Mucosa of descending colon (tissue), 3 donors: ENCODE measurements at regions not wholly inside any gene's neighbourhood (a gene's known extent, or its start where the extent isn't known, plus 50 kb on each side); places are given as distances from the start of the nearest gene placed in this dataset.

Experiments used
- ATAC-seq: fragments of 200-7000 bp; cut with Tn5 transposase; one replicate; pipeline ENCODE4 v1.9.1; 2020; ENCODE audit warnings: mild to moderate bottlenecking, moderate library complexity
- DNase-seq, 3 donors: peaks; one replicate each; pipeline ENCODE4 v3.0.0-alpha.2; 2020
- H3K36me3 ChIP-seq: fragments of 200-600 bp; one replicate; pipeline ENCODE4 v1.8.0; 2021; ENCODE audit warnings: low read depth, mild to moderate bottlenecking
- H3K4me1 ChIP-seq: fragments of 200-600 bp; one replicate; pipeline ENCODE4 v1.8.0; 2021; ENCODE audit warnings: low read depth, mild to moderate bottlenecking
- H3K4me3 ChIP-seq: fragments of 200-600 bp; one replicate; pipeline ENCODE4 v1.8.0; 2021; ENCODE audit warnings: mild to moderate bottlenecking
- H3K9me3 ChIP-seq: fragments of 200-600 bp; one replicate; pipeline ENCODE4 v1.8.0; 2021; ENCODE audit warnings: mild to moderate bottlenecking
- intact Hi-C, 2 donors: fragments of 100-400 bp; cut with DNase I in 1 of 2; cut with micrococcal nuclease in 1 of 2; formaldehyde crosslinking; loops; one replicate each; pipeline versions ENCODE4 v1.11.0 to v1.11.1; 2022; cut with DNase I, micrococcal nuclease
- TF ChIP-seq, protein P1 (sequence below): fragments of 200-600 bp; IDR thresholded peaks from one replicate; pipeline ENCODE4 v1.8.0; 2022; ENCODE audit warnings: antibody characterized with exemption, mild to moderate bottlenecking
- donor health status: DM: no; HTN: no; CAD: no; lungs with moderate emphysema.
- donor health status: DM: no; HTN: no; CAD: no.
- donor health status: DM: no; HTN: yes; CAD: no.

DNA sequence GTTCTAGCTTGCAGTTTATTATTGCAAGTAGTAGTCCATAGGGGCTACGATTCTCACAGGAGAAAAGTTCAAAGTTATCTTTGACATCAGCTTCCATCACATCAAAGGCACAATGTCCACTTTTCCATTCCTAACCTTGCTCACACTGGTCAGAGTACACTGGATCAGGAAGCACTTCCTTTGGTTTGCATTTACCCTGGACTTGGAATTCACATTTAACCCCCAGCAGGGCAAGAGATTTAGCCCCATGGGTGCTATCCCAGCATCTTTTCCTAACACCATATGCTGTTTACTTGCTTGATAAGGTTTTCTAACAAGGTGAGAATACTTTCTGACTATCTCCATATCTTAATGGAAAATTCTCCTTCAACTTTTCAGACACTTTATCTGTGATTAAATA lies 55.6 kb upstream of the ASTN2 start:
- no peaks in the 10 kb centered on the region for H3K9me3 ChIP-seq
- no peak overlapping the region for H3K4me3 ChIP-seq
- ATAC-seq (no peak), DNase-seq (no peak)
- TF ChIP-seq, protein P1, sequence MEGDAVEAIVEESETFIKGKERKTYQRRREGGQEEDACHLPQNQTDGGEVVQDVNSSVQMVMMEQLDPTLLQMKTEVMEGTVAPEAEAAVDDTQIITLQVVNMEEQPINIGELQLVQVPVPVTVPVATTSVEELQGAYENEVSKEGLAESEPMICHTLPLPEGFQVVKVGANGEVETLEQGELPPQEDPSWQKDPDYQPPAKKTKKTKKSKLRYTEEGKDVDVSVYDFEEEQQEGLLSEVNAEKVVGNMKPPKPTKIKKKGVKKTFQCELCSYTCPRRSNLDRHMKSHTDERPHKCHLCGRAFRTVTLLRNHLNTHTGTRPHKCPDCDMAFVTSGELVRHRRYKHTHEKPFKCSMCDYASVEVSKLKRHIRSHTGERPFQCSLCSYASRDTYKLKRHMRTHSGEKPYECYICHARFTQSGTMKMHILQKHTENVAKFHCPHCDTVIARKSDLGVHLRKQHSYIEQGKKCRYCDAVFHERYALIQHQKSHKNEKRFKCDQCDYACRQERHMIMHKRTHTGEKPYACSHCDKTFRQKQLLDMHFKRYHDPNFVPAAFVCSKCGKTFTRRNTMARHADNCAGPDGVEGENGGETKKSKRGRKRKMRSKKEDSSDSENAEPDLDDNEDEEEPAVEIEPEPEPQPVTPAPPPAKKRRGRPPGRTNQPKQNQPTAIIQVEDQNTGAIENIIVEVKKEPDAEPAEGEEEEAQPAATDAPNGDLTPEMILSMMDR, result no peak
- intact Hi-C loops, result no loop called here
- H3K36me3 ChIP-seq, result no peaks in the 10 kb centered on the region
- H3K4me1 ChIP-seq, result no peaks in the 10 kb centered on the region

DNA sequence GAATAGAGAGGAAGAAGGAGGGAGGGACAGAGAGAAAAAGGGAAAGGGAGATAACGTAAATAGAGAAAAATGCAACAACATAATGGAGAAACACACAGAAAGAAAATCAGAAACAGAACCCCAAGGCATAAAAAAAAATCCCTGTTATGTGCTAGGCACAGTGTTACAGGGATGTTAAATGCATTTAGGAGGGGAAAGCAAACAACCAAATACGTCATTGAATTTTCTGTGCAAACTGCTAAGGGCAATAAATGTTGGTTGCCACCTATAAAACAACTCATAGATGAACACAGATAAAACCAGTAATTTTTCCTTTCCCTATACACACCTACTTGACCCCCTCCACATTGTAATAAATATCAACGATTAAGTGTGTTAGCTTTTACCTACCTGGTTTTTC lies 51.3 kb upstream of the ASTN2 start:
- intact Hi-C loops, result no loop called here
- Histone ChIP-seq H3K36me3 (no peaks in the 10 kb centered on the region), H3K4me1 (no peaks in the 10 kb centered on the region), H3K4me3 (no peak overlapping the region), H3K9me3 (no peaks in the 10 kb centered on the region)
- DNase-seq (no peak), ATAC-seq (peak; percentile 90)
- TF ChIP-seq, protein P1, result no peak

DNA sequence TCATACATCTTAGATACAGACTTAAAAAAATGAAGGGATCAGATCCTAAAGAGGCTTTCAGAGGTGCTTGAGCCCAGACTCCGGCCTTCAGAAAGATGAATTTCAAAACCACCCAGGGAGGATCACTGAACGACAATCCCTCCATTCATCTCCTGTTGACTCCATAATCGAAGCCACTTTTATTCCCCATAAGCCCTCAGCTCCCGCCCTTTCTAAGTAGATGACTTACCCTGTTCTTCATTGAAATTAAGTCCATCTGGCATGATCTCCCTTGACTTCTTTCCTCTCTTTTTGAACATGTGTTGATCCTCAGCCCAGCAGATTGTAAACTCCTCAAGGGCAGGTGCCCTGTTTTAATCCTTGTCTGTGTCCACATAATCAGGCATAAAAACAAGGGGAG lies 50.8 kb upstream of the ASTN2 start:
- no peaks in the 10 kb centered on the region for H3K36me3 ChIP-seq
- TF ChIP-seq, protein P1, result no peak
- no peaks in the 10 kb centered on the region for H3K9me3 ChIP-seq
- intact Hi-C loops, result no loop called here
- no peaks in the 10 kb centered on the region for H3K4me1 ChIP-seq
- DNase-seq, result no peak
- H3K4me3 ChIP-seq, result no peak overlapping the region
- ATAC-seq, result peak; percentile 35

DNA sequence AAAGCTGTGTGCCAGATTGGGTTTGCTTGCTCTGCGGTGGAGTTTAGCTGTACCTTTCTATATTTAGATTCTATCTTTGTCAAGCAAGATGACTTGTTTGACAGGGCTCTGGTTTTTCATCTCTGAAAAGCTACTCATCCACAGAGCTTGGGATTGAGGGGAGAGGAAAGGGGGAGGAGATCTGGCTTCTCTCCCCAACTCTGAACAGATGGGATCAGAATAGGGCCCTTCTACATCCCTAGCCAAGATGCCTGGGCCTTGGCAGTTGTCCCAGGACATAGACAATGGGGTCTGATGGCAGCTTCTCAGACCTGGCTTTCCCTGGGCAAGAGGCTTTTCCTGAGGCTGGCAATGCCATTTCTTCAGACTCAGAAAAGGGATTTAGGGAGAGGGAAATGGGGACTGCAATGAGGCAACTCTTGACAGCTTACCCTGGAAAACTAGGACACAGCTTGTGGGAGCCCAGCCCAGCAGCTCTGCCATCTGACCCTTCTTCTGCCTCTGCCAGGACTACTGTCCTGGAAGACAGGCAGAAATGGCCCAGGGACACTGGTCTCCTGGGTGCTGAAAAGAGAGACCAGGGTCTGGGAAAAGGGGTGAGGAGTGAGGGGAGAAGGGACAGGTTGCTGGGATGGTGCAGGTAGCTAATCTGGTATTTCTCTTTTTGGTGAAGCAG lies 50.2 kb upstream of the ASTN2 start:
- TF ChIP-seq, protein P1, result no peak
- no peak for ATAC-seq
- intact Hi-C loops, result no loop called here
- Histone ChIP-seq H3K9me3 (no peaks in the 10 kb centered on the region), H3K4me3 (no peak overlapping the region), H3K36me3 (no peaks in the 10 kb centered on the region), H3K4me1 (no peaks in the 10 kb centered on the region)
- DNase-seq, result no peak
